LNCaP clone FGC (cell line): ENCODE measurements at regions not wholly inside any gene's neighbourhood (a gene's known extent, or its start where the extent isn't known, plus 50 kb on each side); places are given as distances from the start of the nearest gene placed in this dataset.

Source experiments
- DNase-seq: peaks from one replicate; pipeline ENCODE4 v3.0.0-alpha.2; 2011; ENCODE audit warnings: low read depth
- H3K4me3 ChIP-seq: 2 replicates; pipeline ENCODE4 v1.5.1; 2011; ENCODE audit warnings: mild to moderate bottlenecking, low read depth, low read length, control low read depth
- CTCF ChIP-seq: IDR thresholded peaks from 2 replicates; pipeline ENCODE4 v1.5.1; 2012; ENCODE audit warnings: mild to moderate bottlenecking; ENCODE audit not compliant: control insufficient read depth, insufficient read depth; ENCODE audit errors: extremely low read depth

DNA sequence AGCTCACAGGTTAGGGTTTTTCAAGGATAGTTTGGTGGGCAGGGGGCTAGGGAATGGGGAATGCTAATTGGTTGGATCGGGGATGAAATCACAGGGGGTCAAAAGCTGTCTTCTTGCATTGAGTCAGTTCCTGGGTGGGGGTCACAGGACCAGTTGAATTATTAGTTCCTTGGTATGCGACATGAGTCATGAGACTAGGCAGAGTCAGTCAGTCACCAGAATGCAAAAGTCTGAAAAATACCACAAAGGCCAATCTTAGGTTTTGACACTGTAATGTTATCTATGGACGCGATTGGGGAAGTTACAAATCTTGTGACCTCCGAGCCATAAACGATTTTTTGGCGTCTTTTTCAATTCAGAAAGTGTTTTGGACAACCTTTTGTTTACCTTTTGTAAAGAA, 101.2 kb downstream of the ZNF519 start:
- H3K4me3 ChIP-seq: no peak overlapping the region
- no peak for TF ChIP-seq CTCF
- DNase-seq: no peak

DNA sequence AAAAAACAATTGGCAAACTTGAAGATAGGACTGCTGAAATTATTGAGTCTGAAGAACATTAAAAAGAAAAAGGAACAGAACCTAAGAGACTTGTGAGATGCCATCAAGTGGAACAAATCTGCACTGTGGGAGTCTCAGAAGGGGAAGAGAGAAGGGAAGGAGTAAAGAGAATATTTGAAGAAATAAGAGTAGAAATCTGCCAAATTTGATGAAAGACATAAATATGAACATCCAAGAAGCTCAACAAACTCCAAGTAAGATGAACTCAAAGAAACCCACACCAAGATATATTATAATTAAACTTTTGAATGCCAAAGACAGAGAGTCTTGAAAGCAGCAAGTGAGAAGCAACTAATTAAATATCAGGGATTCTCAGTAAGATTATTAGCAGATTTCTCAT, 102.7 kb downstream of the ZNF519 start:
- no peak for TF ChIP-seq CTCF

GRCh38 chr18:14026199-14026598, 106.0 kb downstream of the ZNF519 start:
- DNase-seq: no peak
- TF ChIP-seq CTCF: no peak
- no peak overlapping the region for H3K4me3 ChIP-seq

More for the DNA sequence above, 102.7 kb downstream of the ZNF519 start:
- no peak for DNase-seq
- H3K4me3 ChIP-seq: no peak overlapping the region

- no peak for TF ChIP-seq CTCF
- peak; percentile 97 for DNase-seq
- H3K4me3 ChIP-seq: no peak overlapping the region
Measured at GRCh38 chr18:14025306-14025940, 106.8 kb downstream of the ZNF519 start.

DNA sequence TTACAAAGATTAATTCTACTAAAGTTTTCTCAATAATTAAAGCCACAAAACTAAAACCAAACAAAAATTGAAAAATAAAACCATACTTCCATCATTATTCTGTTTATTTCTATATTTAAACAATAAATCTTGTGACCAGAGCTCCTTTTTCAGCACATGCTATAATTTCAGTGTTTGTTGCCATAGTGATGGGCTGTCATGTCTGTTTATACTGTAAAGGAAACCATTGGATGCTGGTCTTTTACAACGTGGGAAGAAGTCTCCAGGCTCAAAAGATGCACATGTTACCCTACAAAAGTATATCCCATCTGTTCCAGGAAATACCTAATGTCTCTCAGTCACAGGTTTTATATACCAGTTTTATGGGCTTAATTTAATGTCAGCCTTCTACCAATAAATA, 100.1 kb upstream of the MC2R start:
- TF ChIP-seq CTCF: no peak
- H3K4me3 ChIP-seq: no peak overlapping the region
- peak; percentile 23 for DNase-seq

DNA sequence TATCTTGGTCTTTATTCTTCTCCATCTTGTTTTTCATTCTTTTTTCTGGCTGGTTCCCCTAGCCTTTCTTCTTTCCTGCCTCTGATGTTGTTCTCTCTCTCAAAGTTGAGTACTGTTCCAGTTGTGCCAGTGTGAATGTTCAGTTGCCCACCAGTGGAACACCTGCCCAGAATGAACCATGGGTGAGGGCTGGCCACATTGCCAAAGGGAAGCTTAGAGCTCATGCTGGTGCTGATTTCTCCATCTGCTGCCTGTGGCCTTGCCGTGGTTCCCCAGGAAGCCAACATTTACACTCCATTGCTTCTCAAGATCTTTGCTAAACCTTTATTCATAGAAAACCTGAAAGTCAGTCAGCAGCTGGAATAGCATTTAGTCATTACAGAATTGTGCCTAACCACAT, 99.1 kb upstream of the MC2R start:
- TF ChIP-seq CTCF: no peak
- DNase-seq: no peak

DNA sequence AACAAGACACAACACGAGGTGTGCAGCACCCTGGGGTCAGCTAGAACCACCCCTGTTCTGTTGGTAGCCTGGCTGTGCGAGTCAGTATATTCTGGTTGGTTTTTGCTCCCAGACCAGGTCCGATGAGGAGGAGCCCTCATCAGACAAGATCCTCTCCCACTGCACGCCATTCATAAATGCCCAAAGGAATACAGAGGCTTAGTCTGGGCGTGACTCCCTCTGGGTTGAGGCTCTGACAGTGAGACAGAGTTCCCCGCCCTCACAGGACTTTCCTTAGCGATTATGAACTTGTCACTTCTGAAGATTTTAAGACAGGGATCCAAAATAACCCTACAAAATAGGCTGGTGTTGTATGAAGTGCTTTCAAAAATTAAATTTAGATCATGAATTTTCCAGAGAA, 85.5 kb upstream of the MC2R start:
- TF ChIP-seq CTCF: no peak
- no peak overlapping the region for H3K4me3 ChIP-seq
- DNase-seq: no peak

More for the DNA sequence above, 99.1 kb upstream of the MC2R start:
- H3K4me3 ChIP-seq: no peak overlapping the region
